Kidney epithelial cell (primary cell): ENCODE measurements at regions not wholly inside any gene's neighbourhood (a gene's known extent, or its start where the extent isn't known, plus 50 kb on each side); places are given as distances from the start of the nearest gene placed in this dataset.
"Not testable (repeated sequence)": the region's sequence is repeated elsewhere in the genome, so short reads cannot be mapped to it uniquely, and the experiment has no call there.

Experiments
- DNase-seq: peaks from one replicate; pipeline ENCODE4 v3.0.0-alpha.2; 2010; ENCODE audit warnings: low read depth
- H3K27me3 ChIP-seq: 2 replicates; pipeline ENCODE4 v1.6.0; 2011; ENCODE audit warnings: low read length; ENCODE audit not compliant: control insufficient read depth, insufficient read depth
- H3K36me3 ChIP-seq: 2 replicates; pipeline ENCODE4 v1.5.1; 2011; ENCODE audit warnings: low read length; ENCODE audit not compliant: control insufficient read depth, insufficient read depth
- H3K4me3 ChIP-seq: 2 replicates; pipeline ENCODE4 v1.5.1; 2011; ENCODE audit warnings: low read depth, mild to moderate bottlenecking, control low read depth, low read length
- TF ChIP-seq, protein P1 (sequence below): IDR thresholded peaks from 2 replicates; pipeline ENCODE4 v1.5.1; 2011; ENCODE audit warnings: mild to moderate bottlenecking, moderate library complexity, low read length, control low read depth, inconsistent platforms; ENCODE audit not compliant: insufficient read depth, poor library complexity, severe bottlenecking

DNA sequence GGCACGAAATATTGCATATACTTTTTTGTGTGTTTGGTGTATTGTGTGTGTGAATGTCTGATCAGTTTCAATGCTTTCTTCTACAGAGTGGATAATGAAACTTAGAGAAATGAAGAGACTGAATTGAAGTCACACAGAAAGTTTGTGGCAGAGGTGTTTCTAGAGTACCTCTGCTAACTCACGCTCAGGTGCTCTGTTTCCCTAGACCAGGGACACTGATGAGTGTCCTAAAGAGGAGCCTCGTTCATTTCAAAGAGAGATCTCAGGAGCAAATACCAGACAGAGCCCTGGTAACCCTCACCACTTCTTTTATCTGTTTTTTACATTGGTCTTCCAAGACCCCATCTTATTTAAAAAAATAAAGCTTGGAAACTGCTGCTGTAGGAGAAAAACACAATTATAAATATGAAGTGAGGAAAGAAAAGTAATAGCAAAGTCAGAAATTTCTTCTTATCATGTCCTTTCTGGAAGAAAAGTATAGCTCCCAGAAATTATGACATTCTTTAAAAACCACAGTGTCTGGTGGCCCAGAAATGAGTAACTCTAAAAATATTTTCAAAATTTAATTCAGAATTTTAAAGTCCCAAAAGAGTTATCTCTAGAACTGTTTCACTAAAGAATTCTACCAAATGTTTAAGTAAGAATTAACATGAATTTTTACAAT lies 720.6 kb downstream of the RFPL4B start:
- Histone ChIP-seq H3K36me3 (no peaks in the 10 kb centered on the region), H3K27me3 (no peaks in the 10 kb centered on the region), H3K4me3 (no peak overlapping the region)
- DNase-seq: no peak
- TF ChIP-seq, protein P1, sequence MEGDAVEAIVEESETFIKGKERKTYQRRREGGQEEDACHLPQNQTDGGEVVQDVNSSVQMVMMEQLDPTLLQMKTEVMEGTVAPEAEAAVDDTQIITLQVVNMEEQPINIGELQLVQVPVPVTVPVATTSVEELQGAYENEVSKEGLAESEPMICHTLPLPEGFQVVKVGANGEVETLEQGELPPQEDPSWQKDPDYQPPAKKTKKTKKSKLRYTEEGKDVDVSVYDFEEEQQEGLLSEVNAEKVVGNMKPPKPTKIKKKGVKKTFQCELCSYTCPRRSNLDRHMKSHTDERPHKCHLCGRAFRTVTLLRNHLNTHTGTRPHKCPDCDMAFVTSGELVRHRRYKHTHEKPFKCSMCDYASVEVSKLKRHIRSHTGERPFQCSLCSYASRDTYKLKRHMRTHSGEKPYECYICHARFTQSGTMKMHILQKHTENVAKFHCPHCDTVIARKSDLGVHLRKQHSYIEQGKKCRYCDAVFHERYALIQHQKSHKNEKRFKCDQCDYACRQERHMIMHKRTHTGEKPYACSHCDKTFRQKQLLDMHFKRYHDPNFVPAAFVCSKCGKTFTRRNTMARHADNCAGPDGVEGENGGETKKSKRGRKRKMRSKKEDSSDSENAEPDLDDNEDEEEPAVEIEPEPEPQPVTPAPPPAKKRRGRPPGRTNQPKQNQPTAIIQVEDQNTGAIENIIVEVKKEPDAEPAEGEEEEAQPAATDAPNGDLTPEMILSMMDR: no peak

DNA sequence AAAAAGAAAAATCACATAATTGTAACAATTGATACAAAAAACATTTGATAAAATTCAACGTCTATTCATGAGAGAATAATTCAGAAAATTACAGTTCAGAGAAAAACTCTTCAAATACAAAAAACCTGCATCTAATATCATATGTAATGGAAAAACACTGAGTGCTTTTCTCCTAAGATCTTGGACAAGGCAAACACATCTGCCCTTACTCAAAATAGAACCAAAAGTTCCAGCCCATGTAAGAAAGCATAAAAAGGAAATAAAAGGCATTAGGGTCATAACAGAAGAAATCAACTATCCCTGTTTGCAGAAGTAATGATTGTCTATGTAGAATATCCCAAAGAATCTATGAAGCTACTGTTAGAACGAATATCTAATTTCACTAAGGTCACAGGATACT lies 721.4 kb downstream of the RFPL4B start:
- no peak overlapping the region for H3K4me3 ChIP-seq
- DNase-seq: no peak
- TF ChIP-seq, protein P1: no peak
- H3K36me3 ChIP-seq: no peaks in the 10 kb centered on the region
- H3K27me3 ChIP-seq: no peaks in the 10 kb centered on the region

DNA sequence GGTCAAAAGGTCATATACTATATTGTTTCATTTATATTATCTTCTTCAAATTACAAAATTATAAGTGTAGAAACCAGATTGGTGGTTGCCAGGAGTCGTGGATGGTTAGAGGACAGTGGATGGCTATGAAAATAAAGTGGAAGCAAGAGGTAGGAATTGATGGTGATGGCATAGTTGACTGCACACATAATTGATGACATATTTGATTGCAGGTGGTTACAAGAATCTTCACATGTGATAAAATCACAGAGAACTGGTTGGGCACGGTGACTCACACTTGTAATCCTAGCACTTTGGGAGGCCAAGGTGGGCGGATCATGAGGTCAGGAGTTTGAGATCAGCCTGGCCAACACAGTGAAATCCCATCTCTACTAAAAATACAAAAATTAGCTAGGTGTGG lies 723.6 kb downstream of the RFPL4B start:
- H3K4me3 ChIP-seq, DNase-seq, H3K27me3 ChIP-seq, H3K36me3 ChIP-seq: not testable (repeated sequence)

DNA sequence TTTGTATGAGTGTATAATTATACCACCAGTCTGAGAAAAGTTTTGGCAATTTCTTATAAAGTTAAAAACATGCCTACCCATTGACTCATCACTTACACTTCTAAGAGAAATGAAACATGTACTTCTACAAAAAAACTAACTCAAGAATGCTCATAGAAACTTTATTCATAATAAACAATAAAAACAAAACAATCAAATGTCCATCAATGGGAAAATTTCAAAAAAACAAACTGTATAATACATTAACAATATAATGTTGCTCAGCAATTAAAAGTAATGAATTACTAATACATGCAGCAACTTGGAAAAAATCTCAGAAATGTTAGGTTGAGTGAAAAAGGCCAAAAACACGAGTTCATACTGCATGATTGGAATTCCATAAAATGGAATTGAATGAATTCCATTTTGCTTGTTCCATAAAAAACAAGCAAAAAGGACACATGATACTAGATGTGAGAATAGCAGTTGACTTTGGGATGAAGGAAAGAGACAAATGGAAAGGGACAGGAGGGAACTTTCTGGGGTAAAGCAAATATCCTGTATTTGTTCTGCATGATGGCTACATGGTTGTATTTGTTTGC lies 726.6 kb downstream of the RFPL4B start:
- Histone ChIP-seq H3K36me3 (no peaks in the 10 kb centered on the region), H3K4me3 (no peak overlapping the region), H3K27me3 (no peaks in the 10 kb centered on the region)
- TF ChIP-seq, protein P1: no peak
- DNase-seq: no peak

DNA sequence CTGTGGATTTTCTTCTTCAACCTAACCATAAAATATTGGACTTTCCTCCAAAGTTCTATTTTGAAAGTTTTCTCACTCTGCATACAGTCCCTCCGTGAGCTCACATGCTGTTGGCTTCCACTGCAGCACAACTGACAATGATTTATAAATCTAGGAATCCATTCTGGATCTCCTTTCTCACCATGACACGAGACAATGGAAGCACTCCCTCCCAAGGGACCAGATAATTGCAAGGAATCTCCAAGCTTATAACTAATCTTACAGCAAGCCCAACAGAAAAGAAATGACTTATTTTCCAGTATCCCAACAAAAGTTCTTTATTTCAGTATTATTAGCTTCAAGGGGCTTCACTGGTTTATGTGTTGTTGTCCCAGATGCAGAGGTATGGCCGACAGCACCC lies 729.0 kb downstream of the RFPL4B start:
- no peak for DNase-seq
- TF ChIP-seq, protein P1: no peak
- Histone ChIP-seq H3K27me3 (no peaks in the 10 kb centered on the region), H3K36me3 (no peaks in the 10 kb centered on the region), H3K4me3 (no peak overlapping the region)

DNA sequence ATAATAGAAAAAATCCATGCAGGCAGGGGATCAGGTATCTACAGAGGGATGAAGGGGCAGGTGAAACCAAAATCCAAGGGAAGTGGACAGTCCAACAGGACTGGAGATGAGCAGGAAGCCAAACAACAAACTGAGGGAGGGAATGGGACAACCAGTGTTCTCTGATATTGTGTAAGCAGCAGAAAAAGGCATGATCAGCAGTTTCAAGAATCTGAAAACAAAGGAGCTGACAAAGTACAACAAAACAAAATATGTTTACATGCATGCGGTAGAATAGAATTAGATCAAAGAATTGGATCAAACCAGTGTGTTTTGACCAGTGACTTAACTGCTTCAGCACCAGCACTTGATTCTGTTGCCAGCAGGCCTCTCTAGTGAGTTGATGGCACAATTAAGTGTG lies 729.7 kb downstream of the RFPL4B start:
- H3K36me3 ChIP-seq: no peaks in the 10 kb centered on the region
- no peak for DNase-seq
- no peaks in the 10 kb centered on the region for H3K27me3 ChIP-seq
- TF ChIP-seq, protein P1: no peak
- H3K4me3 ChIP-seq: no peak overlapping the region
